GM12878 (cell line): ENCODE measurements at regions not wholly inside any gene's neighbourhood (a gene's known extent, or its start where the extent isn't known, plus 50 kb on each side); places are given as distances from the start of the nearest gene placed in this dataset.
A peak's percentile ranks its signal among the peaks of the same experiment; 100 is the strongest.

Experiments used
- ATAC-seq: fragments of 200-7000 bp; cut with Tn5 transposase; 3 replicates; pipeline ENCODE4 v1.9.1; 2020; ENCODE audit warnings: mild to moderate bottlenecking, moderate library complexity
- BruUV-seq: library from RNA; stranded (reverse); fragments of 400-500 nt; replicated peaks from 2 replicates; lab custom pipeline; 2021; lab: Mats Ljungman, UMichigan
- CTCF ChIA-PET: fragments of 300-600 bp; sonication (Branson Sonifier 250); formaldehyde crosslinking; extraction: SDS; loops from one replicate; lab custom pipeline; 2021; ENCODE audit warnings: inconsistent platforms; lab: Yijun Ruan, JAX
- POLR2A ChIA-PET: fragments of 350-600 bp; formaldehyde crosslinking; extraction: SDS; loops from one replicate; lab custom pipeline; 2021; ENCODE audit warnings: inconsistent platforms; lab: Charles Lee
- RAD21 ChIA-PET: fragments of 300-600 bp; sonication (Branson Sonifier 250); formaldehyde crosslinking; loops from one replicate; lab custom pipeline; 2023; ENCODE audit warnings: antibody characterized with exemption; ENCODE audit not compliant: unreplicated experiment; lab: Charles Lee
- SMC1A ChIA-PET: fragments of 300-600 bp; sonication (Branson Sonifier 250); formaldehyde crosslinking; loops from one replicate; lab custom pipeline; 2023; ENCODE audit not compliant: unreplicated experiment, uncharacterized antibody; lab: Charles Lee
- DNase-seq: peaks from one replicate; pipeline ENCODE4 v3.0.0-alpha.2; 2011; ENCODE audit warnings: low read depth, low spot score
- FAIRE-seq: peaks from 3 replicates; lab custom pipeline; 2011; peaks lifted over from hg19 to GRCh38; lab: Jason Lieb, UNC
- H2AFZ ChIP-seq: 2 replicates; pipeline ENCODE4 v1.6.0; 2011; ENCODE audit warnings: low read depth, low read length, control low read depth; ENCODE audit not compliant: control insufficient read depth
- H3K27ac ChIP-seq: 2 replicates; pipeline ENCODE4 v1.5.1; 2011; ENCODE audit warnings: control low read depth; ENCODE audit not compliant: control insufficient read depth, insufficient read depth
- H3K27me3 ChIP-seq, 2 experiments: replicated peaks in 1 of 2; 2 replicates each; pipeline versions ENCODE4 v1.6.0 to v1.6.1; 2011; ENCODE audit warnings: low read length in 1 of 2; ENCODE audit not compliant: control insufficient read depth in 2 of 2, insufficient read depth in 2 of 2
- H3K36me3 ChIP-seq, 2 experiments: 2 replicates each; pipeline ENCODE4 v1.5.1; 2011; ENCODE audit warnings: low read length in 1 of 2; ENCODE audit not compliant: control insufficient read depth in 2 of 2, insufficient read depth in 2 of 2
- H3K4me1 ChIP-seq: 2 replicates; pipeline ENCODE4 v1.6.1; 2011; ENCODE audit warnings: mild to moderate bottlenecking, low read length, moderate library complexity, mixed read lengths; ENCODE audit not compliant: control insufficient read depth, insufficient read depth
- H3K4me2 ChIP-seq: 2 replicates; pipeline ENCODE4 v1.6.0; 2011; ENCODE audit warnings: control low read depth; ENCODE audit not compliant: control insufficient read depth, insufficient read depth
- H3K4me3 ChIP-seq: fragments of 200-600 bp; sonication (generic); 2 replicates; pipeline ENCODE4 v1.5.1; 2016
- H3K79me2 ChIP-seq: 2 replicates; pipeline ENCODE4 v1.6.0; 2011; ENCODE audit warnings: low read length; ENCODE audit not compliant: control insufficient read depth, insufficient read depth
- H3K9ac ChIP-seq: 2 replicates; pipeline ENCODE4 v1.8.0; 2011; ENCODE audit warnings: low read length, control low read depth, mixed read lengths; ENCODE audit not compliant: control insufficient read depth, insufficient read depth
- H3K9me3 ChIP-seq: replicated peaks from 3 replicates; pipeline ENCODE4 v1.5.1; 2011; ENCODE audit warnings: mild to moderate bottlenecking, low read length; ENCODE audit not compliant: control insufficient read depth, insufficient read depth
- H4K20me1 ChIP-seq: 2 replicates; pipeline ENCODE4 v1.6.0; 2011; ENCODE audit not compliant: control insufficient read depth, insufficient read depth
- ATF3 ChIP-seq: IDR thresholded peaks from 2 replicates; pipeline ENCODE4 v1.6.1; 2011; ENCODE audit warnings: low read depth, mild to moderate bottlenecking, low read length, moderate library complexity, borderline replicate concordance; ENCODE audit errors: extremely low read depth
- BCLAF1 ChIP-seq: fragments of 450-650 bp; IDR thresholded peaks from 2 replicates; pipeline ENCODE4 v1.6.1; 2017; ENCODE audit warnings: antibody characterized with exemption, mild to moderate bottlenecking, moderate library complexity
- CHD2 ChIP-seq: IDR thresholded peaks from 2 replicates; pipeline ENCODE4 v1.6.1; 2011; ENCODE audit warnings: low read depth, low read length, improper control_type of control experiment, borderline replicate concordance
- EZH2 ChIP-seq: IDR thresholded peaks from 2 replicates; pipeline ENCODE4 v1.6.1; 2012; ENCODE audit warnings: low read depth, mild to moderate bottlenecking, control low read depth, inconsistent platforms, low read length, borderline replicate concordance; ENCODE audit not compliant: control insufficient read depth
- IRF3 ChIP-seq: fragments of 450-650 bp; IDR thresholded peaks from 2 replicates; pipeline ENCODE4 v1.6.1; 2014; ENCODE audit warnings: mild to moderate bottlenecking
- IRF5 ChIP-seq: fragments of 450-650 bp; IDR thresholded peaks from 2 replicates; pipeline ENCODE4 v1.6.1; 2017; ENCODE audit warnings: borderline replicate concordance
- KLF5 ChIP-seq: fragments of 450-650 bp; IDR thresholded peaks from 2 replicates; pipeline ENCODE4 v1.6.1; 2014; ENCODE audit warnings: mild to moderate bottlenecking; ENCODE audit not compliant: partially characterized antibody
- NFIC ChIP-seq: IDR thresholded peaks from 2 replicates; pipeline ENCODE4 v1.6.1; 2012; ENCODE audit warnings: low read depth, mild to moderate bottlenecking, inconsistent platforms, low read length, moderate library complexity
- PBX3 ChIP-seq: IDR thresholded peaks from 2 replicates; pipeline ENCODE4 v1.6.1; 2011; ENCODE audit warnings: mild to moderate bottlenecking, low read depth, low read length, moderate library complexity; ENCODE audit not compliant: insufficient replicate concordance
- RELA ChIP-seq: fragments of 450-650 bp; IDR thresholded peaks from 2 replicates; pipeline ENCODE4 v1.8.0; 2014; ENCODE audit warnings: borderline replicate concordance; ENCODE audit not compliant: partially characterized antibody
- RFX5 ChIP-seq: IDR thresholded peaks from 2 replicates; pipeline ENCODE4 v1.6.1; 2011; ENCODE audit warnings: low read depth, low read length, improper control_type of control experiment
- SREBF2 ChIP-seq: IDR thresholded peaks from 2 replicates; pipeline ENCODE4 v1.6.1; 2012; ENCODE audit warnings: mild to moderate bottlenecking, low read length
- ZNF622 ChIP-seq: fragments of 450-650 bp; IDR thresholded peaks from 2 replicates; pipeline ENCODE4 v1.6.1; 2017; ENCODE audit warnings: mild to moderate bottlenecking, inconsistent platforms
- WGBS: methylation state at CpG from one replicate; pipeline ENCODE4 v1.1.6; 2016; ENCODE audit warnings: low lambda C conversion rate; ENCODE audit not compliant: insufficient replicate concordance, insufficient coverage; ENCODE audit errors: missing lambda C conversion rate; 5-methylcytosine and 5-hydroxymethylcytosine counted together
- in situ Hi-C: fragments of 300-500 bp; cut with MboI; formaldehyde crosslinking; loops from 9 replicates; pipeline ENCODE4 v1.14.3; 2018; ENCODE audit warnings: mixed read lengths
- intact Hi-C: fragments of 100-400 bp; cut with micrococcal nuclease; formaldehyde crosslinking; loops from one replicate; pipeline ENCODE4 v1.14.2; 2022; ENCODE audit not compliant: unreplicated experiment

GRCh38 chr11:116062490-116063171 is 558.4 kb upstream of the CADM1 start (continued):
- TF ChIP-seq IRF5 = no peak
- TF ChIP-seq CHD2 = 0 out of 2 replicates have a peak, but pooled peaks have one; percentile 5
- TF ChIP-seq EZH2 = no peak
- TF ChIP-seq PBX3 = no peak

DNA sequence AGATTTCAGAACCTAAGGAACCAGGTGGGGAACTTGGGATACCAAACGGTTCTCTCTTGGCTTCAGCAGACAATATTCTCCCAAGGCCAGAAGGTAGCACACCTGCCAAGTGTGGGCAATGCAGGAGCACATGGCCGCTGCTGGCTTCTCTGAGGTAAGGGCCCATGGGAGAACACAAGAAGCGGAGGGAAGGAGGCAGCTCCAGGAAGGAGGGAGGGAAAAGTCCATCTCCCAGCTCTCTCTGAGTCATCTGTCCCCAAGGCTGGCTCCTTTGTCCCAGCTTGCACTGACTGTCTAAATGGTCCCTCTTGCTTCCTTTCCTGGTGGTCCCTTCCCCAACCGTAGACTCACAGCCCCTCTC is 557.9 kb upstream of the CADM1 start:
- H3K9me3 ChIP-seq = no peaks in the 10 kb centered on the region; the same call in 2 of the 3 replicates
- peak overlapping the region; percentile 14; the same call in 1 of the 2 replicates for H3K27ac ChIP-seq
- no peak overlapping the region for H3K4me3 ChIP-seq
- FAIRE-seq = no peak
- H2AFZ ChIP-seq = peak overlapping the region; percentile 41; the same call in 1 of the 2 replicates
- no peak for DNase-seq
- H3K79me2 ChIP-seq = no peaks in the 10 kb centered on the region
- RAD21 ChIA-PET = interaction anchor here (1.8 kb wide), 1 partner anchor 11 kb away, joined by 10 read pairs; no protein-coding TSS in a partner anchor
- no TSS peak for BruUV-seq
- WGBS = 35% methylated on average over 2 of the region's 4 CpGs
- no peak for ATAC-seq
- SMC1A ChIA-PET = interaction anchor here (1.0 to 1.4 kb wide), 2 partner anchors 12 to 137 kb away, joined by 3 to 7 read pairs; no protein-coding TSS in a partner anchor
- in situ Hi-C loops (no loop called here), intact Hi-C loops (no loop called here)
- peak overlapping the region; percentile 54 for H3K4me2 ChIP-seq
- no peaks in the 10 kb centered on the region for H4K20me1 ChIP-seq
- no peak overlapping the region for H3K9ac ChIP-seq
- POLR2A ChIA-PET = no interaction called here
- no peaks in the 10 kb centered on the region for H3K27me3 ChIP-seq
- H3K4me1 ChIP-seq = peaks cover 29% of the 10 kb centered on the region
- CTCF ChIA-PET = interaction anchor here (1.2 kb wide), 1 partner anchor 10 kb away, joined by 5 read pairs; no protein-coding TSS in a partner anchor
- no peaks in the 10 kb centered on the region for H3K36me3 ChIP-seq
- TF ChIP-seq ZNF622 (no peak), BCLAF1 (no peak), SREBF2 (no peak), RELA (no peak), NFIC (no peak; the same call in 1 of the 2 replicates), IRF3 (no peak), RFX5 (no peak), KLF5 (no peak), ATF3 (no peak)
